ENCODE measurements at regions not wholly inside any gene's neighbourhood (a gene's known extent, or its start where the extent isn't known, plus 50 kb on each side); places are given as distances from the start of the nearest gene placed in this dataset.

- no peak for TF ChIP-seq CTCF (IDR thresholded peaks at IDR 0.05)
- TF ChIP-seq POLR2A (IDR thresholded peaks at IDR 0.05) = no peak
Measured at GRCh38 chr12:85466890-85467289, 186.9 kb downstream of the ALX1 start.
